ENCODE measurements at regions not wholly inside any gene's neighbourhood (a gene's known extent, or its start where the extent isn't known, plus 50 kb on each side); places are given as distances from the start of the nearest gene placed in this dataset.

DNA sequence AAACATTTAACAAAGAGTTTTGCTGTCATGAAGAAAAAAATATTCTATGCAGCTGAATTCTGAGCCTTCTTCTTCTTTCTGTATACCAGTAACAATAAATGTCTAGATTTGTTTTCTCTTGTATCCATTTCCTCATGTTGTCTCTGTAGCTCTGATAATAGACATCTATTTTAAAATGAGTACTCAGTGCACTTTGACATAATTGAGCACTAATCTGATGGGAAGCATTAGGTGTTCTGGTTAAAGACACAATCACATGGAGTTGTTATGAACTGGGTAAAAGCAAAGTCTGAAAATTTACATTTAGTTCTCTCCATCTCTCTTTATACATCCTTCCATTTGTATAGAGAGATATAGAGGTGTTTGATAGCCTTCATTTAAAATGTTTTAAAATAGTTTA, 230.0 kb downstream of the BCHE start:
- TF ChIP-seq, protein P1, sequence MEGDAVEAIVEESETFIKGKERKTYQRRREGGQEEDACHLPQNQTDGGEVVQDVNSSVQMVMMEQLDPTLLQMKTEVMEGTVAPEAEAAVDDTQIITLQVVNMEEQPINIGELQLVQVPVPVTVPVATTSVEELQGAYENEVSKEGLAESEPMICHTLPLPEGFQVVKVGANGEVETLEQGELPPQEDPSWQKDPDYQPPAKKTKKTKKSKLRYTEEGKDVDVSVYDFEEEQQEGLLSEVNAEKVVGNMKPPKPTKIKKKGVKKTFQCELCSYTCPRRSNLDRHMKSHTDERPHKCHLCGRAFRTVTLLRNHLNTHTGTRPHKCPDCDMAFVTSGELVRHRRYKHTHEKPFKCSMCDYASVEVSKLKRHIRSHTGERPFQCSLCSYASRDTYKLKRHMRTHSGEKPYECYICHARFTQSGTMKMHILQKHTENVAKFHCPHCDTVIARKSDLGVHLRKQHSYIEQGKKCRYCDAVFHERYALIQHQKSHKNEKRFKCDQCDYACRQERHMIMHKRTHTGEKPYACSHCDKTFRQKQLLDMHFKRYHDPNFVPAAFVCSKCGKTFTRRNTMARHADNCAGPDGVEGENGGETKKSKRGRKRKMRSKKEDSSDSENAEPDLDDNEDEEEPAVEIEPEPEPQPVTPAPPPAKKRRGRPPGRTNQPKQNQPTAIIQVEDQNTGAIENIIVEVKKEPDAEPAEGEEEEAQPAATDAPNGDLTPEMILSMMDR (IDR thresholded peaks at IDR 0.05): no peak
- no peak for TF ChIP-seq POLR2A (IDR thresholded peaks at IDR 0.05)

Measured in thyroid gland (tissue), 4 donors.